ENCODE measurements at regions not wholly inside any gene's neighbourhood (a gene's known extent, or its start where the extent isn't known, plus 50 kb on each side); places are given as distances from the start of the nearest gene placed in this dataset.

- DNase-seq: no peak
Measured at GRCh38 chr2:220309215-220309614, 681.8 kb downstream of the SLC4A3 start.

- no peak for DNase-seq
Measured at GRCh38 chr2:220310451-220310861, 683.0 kb downstream of the SLC4A3 start.

DNA sequence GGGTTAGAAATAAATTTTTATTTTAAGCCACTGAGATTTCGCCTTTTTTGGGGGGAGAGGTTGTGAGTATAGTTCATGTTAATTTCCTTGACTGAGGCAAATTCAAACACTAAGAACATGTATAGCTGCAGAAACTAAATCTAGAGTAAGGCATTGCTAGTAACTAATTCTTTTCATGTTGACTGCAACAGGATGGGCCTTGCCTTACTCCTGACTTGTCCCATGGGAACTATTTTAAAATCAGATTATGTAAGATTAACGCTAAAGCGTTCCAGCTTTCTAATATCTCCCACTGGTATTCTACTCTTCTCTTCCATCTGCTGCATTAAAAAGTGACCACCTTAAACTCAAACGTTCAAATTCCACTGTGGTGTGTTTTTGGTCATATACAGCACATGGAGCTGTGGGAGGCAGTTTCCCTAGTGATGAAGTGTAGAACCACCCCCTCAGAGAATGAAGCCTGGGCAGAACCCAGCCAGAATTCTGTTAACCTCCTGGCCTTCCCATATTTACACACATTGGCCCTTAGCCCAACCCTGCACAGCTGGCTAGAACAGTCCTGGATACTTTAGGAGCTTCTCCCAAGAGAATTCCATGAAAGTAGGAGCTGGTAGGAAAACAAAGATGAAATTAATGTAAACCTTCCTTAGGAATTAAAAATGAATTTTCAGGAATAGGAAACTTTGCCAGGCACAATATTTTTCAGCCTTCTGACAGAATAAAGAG is 687.8 kb downstream of the SLC4A3 start:
- no peak for DNase-seq

DNA sequence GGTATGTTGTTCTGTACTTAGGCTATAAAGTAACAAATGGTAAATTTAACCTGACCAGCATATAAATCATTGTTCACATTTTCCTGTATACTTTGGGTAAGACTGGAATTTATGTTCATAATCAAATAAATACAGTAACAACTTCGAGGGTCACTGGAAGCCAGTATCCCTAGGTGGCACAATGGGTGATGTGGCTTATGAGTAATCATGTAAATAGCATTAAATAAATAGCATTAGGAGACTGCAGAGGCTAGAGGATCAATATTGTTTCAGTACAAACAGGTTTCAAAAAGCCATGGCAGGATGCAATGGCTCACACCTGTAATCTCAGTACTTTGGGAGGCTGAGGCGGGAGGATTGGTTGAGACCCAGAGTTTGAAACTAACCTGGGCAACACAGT is 690.6 kb downstream of the SLC4A3 start:
- DNase-seq: no peak

DNA sequence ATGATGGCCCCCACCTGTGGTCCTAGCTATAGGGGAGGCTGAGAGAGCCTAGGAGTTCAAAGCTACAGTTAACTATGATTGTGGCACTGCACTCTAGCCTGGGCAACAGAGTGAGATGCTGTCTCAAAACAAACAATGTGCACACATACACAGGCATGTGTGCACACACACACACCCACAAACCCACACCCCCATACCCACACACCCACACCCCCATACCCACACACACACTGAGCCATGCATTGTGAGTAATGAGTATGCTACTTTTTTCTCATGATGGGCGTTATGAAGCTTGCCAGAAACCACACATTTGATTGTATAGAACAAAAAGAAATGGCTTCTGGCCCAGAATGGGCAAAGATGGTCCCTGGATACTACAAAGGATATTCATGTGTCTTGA is 691.1 kb downstream of the SLC4A3 start:
- no peak for DNase-seq

- no peak for DNase-seq
Measured at GRCh38 chr2:220320326-220320725, 692.9 kb downstream of the SLC4A3 start.

- no peak for DNase-seq
Measured at GRCh38 chr2:220332886-220333285, 705.5 kb downstream of the SLC4A3 start.

GRCh38 chr2:220334210-220334609 is 706.8 kb downstream of the SLC4A3 start:
- no peak for DNase-seq

- DNase-seq: no peak
Measured at GRCh38 chr2:220334871-220335590, 707.6 kb downstream of the SLC4A3 start.

DNA sequence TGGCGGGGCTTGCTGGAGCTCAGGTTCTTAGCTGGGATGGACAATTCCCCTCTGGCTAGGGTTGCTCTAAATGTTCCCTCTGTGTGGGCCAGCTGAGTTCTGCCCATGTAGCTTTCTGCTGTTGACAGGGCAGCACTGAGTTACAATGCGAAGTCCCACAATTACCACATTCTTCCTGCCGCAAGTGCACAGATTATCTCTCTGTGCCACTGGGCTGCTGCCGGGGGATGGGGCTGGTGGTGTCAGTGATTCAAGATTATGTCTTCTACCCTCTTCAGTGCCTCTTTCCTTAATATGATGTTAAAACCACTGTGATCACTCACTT is 708.1 kb downstream of the SLC4A3 start:
- no peak for DNase-seq

GRCh38 chr2:220336771-220337170 is 709.3 kb downstream of the SLC4A3 start:
- DNase-seq: no peak

DNA sequence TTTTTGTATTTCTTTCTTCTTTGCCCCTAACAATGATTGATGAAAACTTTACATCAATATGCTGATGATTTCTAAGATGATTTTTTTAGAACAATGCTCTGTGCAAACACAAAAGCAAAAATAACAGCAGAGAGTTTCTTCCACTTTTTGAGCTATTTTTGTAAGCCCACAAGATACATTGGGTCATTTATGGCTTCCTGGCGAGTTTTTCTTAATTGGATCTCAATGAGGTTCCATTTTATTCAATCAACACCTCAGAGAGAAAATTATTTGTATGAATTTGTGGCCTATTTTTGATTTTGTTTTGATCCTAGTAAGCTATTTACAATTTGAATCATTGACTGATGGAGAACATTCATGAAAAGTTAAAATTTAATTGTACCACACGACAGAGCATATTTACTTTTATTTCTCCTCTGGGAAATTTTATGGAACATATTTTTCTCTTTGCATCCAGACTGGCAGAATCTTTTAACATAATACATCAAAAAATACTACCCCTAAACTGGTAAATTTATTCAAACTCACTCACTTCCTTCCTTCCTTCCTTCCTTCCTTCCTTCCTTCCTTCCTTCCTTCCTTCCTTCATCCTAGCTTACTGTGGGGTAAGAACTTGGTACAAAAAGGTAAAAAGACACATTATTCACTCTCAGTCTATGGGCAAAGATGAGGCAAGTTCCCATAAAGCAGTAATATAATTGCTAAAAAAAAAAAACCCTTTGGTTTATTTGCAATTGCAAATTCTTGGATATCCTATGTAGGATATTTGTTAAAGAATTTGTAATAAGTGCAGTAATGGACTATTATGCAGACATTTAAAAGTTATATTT is 710.4 kb downstream of the SLC4A3 start:
- no peak for DNase-seq

GRCh38 chr2:220341014-220341413 is 713.6 kb downstream of the SLC4A3 start:
- DNase-seq: no peak

DNA sequence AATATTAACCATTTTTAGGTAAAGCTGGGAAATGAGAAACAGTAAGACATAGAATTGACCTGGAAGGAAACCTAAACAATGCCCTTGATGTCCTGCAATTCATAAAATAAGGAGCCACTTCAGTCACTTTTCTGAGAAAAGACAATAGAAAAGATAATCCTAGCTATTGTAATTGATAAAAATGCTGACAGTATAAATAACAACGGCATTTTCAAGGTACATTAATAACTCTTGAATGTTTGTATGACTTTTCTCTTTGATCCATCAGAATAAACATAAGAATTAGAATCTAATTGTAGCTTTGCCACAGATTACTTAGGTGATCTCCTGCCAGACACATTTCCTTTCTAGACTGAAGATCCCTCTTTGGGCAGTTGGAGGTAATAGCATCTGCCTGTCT is 719.5 kb downstream of the SLC4A3 start:
- no peak for DNase-seq

DNA sequence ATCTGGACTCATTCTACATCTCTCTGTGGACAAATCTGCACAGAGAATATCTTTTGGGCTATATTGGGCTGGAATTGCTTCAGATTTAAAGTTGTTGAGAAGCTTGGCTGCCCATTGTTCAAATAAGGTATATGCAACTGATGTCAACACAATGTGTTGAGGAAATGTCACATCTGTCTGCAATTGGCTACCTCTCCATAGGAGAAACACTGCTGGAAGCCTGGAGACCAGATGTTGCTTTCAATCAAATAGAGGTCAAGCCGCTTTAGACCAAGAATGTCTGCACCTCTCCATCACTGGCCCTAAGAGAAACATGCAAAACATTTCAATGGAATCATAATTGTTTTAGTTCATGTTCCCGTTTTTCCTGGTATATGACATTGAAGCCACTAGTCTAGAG is 720.2 kb downstream of the SLC4A3 start:
- no peak for DNase-seq

DNA sequence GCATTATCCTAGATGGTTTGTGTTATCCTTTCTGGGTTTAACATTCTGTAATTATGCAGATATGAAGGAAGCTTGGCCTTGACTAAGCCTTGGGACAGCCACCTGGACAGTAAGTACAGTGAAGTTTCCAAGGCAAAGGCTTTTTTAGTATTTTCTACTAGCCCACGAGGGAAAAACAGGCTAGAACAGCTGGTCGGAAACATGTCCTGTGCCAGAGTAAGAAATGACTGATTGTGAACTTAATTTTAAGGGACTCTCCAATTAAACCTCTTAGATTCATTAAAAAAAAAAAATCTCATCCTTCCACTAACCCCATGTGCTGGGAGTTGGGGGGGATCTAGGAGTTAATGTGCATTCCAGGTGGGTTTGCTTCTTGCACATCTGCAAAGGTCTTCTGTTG is 720.8 kb downstream of the SLC4A3 start:
- DNase-seq: no peak

DNA sequence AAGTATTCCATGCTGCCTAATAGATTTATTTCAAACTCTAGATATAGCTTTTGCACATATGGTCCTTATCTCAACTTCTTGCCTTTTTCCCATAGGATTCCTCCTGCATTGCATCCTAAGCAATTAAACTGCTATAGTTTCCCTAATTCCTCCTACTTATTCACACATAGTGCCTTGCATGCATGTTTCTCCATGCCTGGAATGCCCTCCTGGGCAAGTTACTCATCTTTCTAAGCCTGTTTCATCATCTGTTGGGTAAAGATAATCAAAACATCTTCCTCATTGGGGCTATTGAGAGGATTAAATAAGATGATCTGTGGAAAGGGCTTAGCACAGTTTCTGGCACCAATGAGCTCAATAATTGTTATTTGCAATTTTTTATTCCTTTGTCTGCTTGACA is 726.5 kb downstream of the SLC4A3 start:
- no peak for DNase-seq

GRCh38 chr2:220356076-220356475 is 728.6 kb downstream of the SLC4A3 start:
- DNase-seq: no peak

DNA sequence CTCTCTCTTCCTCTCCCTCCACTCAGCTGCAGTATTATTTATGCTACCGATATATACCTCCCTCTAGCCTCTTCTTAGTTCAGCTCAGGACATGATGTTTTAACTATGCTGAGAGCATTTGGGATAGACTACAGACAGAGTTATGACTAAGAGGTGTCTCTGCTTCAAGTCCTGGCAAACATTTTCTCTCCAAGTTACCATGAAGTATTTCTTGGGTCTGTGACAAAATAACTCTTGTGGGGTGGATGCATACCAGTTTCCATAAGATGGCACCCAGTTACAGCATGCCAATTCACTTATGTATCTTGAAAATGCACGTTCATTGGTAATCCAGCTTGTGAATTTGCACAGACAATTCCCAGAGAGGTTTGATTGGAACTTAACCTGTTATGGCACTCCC is 737.6 kb downstream of the SLC4A3 start:
- DNase-seq: no peak

- no peak for DNase-seq
Measured at GRCh38 chr2:220366765-220367164, 739.3 kb downstream of the SLC4A3 start.

DNA sequence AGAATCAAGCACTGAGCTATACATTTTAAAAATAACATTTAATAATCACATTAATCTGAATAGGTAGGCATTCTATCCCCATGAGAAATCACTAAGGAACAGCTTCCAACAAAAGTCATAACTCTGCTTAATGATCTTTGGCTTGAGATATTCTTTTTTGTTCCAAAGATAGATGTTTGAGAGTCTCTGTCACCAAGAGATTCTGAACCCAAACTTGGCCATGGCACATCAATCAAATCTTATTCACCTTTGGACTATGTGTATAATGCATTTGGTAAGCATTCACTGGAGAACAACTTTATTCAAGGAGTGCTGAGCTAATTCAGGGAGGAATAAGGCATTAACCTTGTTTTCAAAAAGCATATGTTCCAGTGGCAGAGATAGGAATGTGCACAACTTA is 743.3 kb downstream of the SLC4A3 start:
- no peak for DNase-seq

DNA sequence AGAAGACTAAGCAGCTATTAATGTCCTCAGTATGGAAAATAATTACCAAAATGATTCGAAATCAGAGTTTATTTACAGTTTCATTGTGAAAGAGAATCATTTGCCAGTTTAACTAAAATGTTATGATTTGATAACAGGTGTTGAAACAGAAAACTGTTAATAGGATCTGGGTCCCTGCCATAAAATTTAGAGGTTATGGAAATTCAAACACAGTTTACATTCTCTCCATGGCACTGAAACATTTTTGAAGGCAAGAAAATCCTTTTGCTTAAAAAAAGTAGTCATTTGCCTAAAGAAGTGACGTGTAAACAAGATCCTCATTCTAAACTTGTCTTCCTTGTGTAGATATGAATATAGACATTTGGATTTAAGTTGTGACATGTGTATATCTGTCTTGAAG is 743.8 kb downstream of the SLC4A3 start:
- DNase-seq: no peak

DNA sequence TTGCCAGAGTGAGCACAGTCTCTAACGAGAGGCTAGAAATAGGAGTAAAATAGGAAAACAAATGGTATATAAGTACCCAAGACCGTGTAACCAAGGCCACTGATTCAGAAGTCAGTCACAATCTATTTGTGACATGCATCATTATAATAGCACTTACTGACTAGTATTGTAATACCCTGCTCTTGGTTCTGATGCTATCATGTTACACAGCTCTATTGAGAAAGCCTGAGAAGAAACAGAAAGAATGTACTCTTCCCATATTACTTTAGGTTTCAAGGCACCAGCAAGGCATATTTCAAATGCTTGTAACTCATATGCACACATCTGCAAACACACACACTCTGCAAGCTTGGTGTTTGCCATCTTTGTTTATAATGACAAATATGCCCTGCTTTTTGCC is 746.4 kb downstream of the SLC4A3 start:
- no peak for DNase-seq

GRCh38 chr2:220374282-220374681 is 746.9 kb downstream of the SLC4A3 start:
- DNase-seq: no peak

Measured in activated CD4-positive, alpha-beta T cell treated with anti-CD3 and anti-CD28 coated beads for 1 hour (primary cell).